ENCODE measurements at regions not wholly inside any gene's neighbourhood (a gene's known extent, or its start where the extent isn't known, plus 50 kb on each side); places are given as distances from the start of the nearest gene placed in this dataset.

- no peak for DNase-seq
Measured at GRCh38 chr1:213899413-213899812, 88.4 kb upstream of the PROX1 start.

GRCh38 chr1:213905344-213905743 is 82.4 kb upstream of the PROX1 start:
- no peak for DNase-seq

GRCh38 chr1:213908521-213908920 is 79.3 kb upstream of the PROX1 start:
- no peak for DNase-seq

- DNase-seq = no peak
Measured at GRCh38 chr1:213914392-213914791, 73.4 kb upstream of the PROX1 start.

- DNase-seq = no peak
Measured at GRCh38 chr1:213921311-213921710, 66.5 kb upstream of the PROX1 start.

- no peak for DNase-seq
Measured at GRCh38 chr1:213921712-213922111, 66.1 kb upstream of the PROX1 start.

- peak in 1 of 2 experiments; percentile 2 for DNase-seq
Measured at GRCh38 chr1:213925531-213926182, 62.1 kb upstream of the PROX1 start.

- no peak for DNase-seq
Measured at GRCh38 chr1:213927846-213928245, 59.9 kb upstream of the PROX1 start.

GRCh38 chr1:213929398-213929797 is 58.4 kb upstream of the PROX1 start:
- no peak for DNase-seq

GRCh38 chr1:213931836-213932235 is 55.9 kb upstream of the PROX1 start:
- DNase-seq = no peak

GRCh38 chr1:213933336-213933735 is 54.4 kb upstream of the PROX1 start:
- no peak for DNase-seq

GRCh38 chr1:213934649-213935048 is 53.1 kb upstream of the PROX1 start:
- peak; percentile 31 to 75 for DNase-seq

GRCh38 chr1:213936571-213936970 is 51.2 kb upstream of the PROX1 start:
- DNase-seq = no peak
